ENCODE measurements at regions not wholly inside any gene's neighbourhood (a gene's known extent, or its start where the extent isn't known, plus 50 kb on each side); places are given as distances from the start of the nearest gene placed in this dataset.

- no peak for DNase-seq
- H4K20me1 ChIP-seq (ENCODE audit: insufficient read depth, low read length): no peaks in the 10 kb centered on the region
- H3K36me3 ChIP-seq (replicated peaks in 1 of 2; ENCODE audit: control insufficient read depth in 1 of 2, insufficient read depth in 2 of 2, low read length in 2 of 2): no peaks in the 10 kb centered on the region
- no peak for TF ChIP-seq CTCF (IDR thresholded peaks at IDR 0.05)
- H3K4me2 ChIP-seq (replicated peaks; ENCODE audit: extremely low read depth, low read length, poor library complexity, severe bottlenecking): no peak overlapping the region
- H3K27me3 ChIP-seq (ENCODE audit: control insufficient read depth in 2 of 2, insufficient read depth in 2 of 2, low read length in 2 of 2): no peaks in the 10 kb centered on the region
- no peaks in the 10 kb centered on the region for H3K79me2 ChIP-seq (ENCODE audit: insufficient read depth, low read length)
- no peaks in the 10 kb centered on the region for H3K9me3 ChIP-seq (replicated peaks in 1 of 2; ENCODE audit: control insufficient read depth in 1 of 2, insufficient read depth in 1 of 2, low read length in 2 of 2)
- WGBS (ENCODE audit: insufficient coverage): 100% methylated on average over 2 of the region's 4 CpGs
- Mint-ChIP-seq H3K27ac (no peak overlapping the region), H3K4me1 (peaks cover 37% of the 10 kb centered on the region), H3K36me3 (peaks cover 0 to under 1% of the 10 kb centered on the region in 2 donors), H3K9me3 (peaks cover 0 to 4% (median 0%) of the 10 kb centered on the region in 7 donors), H3K4me3 (no peak overlapping the region), H3K27me3 (ENCODE audit: low read depth in 3 of 3) (peaks cover 2% of the 10 kb centered on the region in 3 donors)
- no peak overlapping the region for H3K4me3 ChIP-seq (replicated peaks in 1 of 3; ENCODE audit: low read depth in 2 of 3, low read length in 3 of 3)
- peaks cover 31 to 43% of the 10 kb centered on the region in 2 donors for H3K4me1 ChIP-seq (ENCODE audit: control insufficient read depth in 1 of 2, insufficient read depth in 2 of 2, low read length in 2 of 2)
- intact Hi-C loops (cut with micrococcal nuclease): no loop called here
- no peak overlapping the region for H3K27ac ChIP-seq (ENCODE audit: low read depth in 1 of 2, low read length in 2 of 2)
- H2AFZ ChIP-seq (ENCODE audit: insufficient read depth, low read depth, low read length, poor library complexity, severe bottlenecking): no peak overlapping the region
- H3K9ac ChIP-seq (ENCODE audit: insufficient read depth, low read length, poor library complexity, severe bottlenecking): no peak overlapping the region
These were observed 236.3 kb upstream of the HABP2 start for GRCh38 chr10:113316506-113316905.

GRCh38 chr10:113317489-113317888 lies 235.4 kb upstream of the HABP2 start:
- Histone ChIP-seq H3K9ac (ENCODE audit: insufficient read depth, low read length, poor library complexity, severe bottlenecking) (no peak overlapping the region), H3K4me1 (ENCODE audit: control insufficient read depth in 1 of 2, insufficient read depth in 2 of 2, low read length in 2 of 2) (peaks cover 41 to 52% of the 10 kb centered on the region in 2 donors), H3K27me3 (ENCODE audit: control insufficient read depth in 2 of 2, insufficient read depth in 2 of 2, low read length in 2 of 2) (no peaks in the 10 kb centered on the region), H4K20me1 (ENCODE audit: insufficient read depth, low read length) (no peaks in the 10 kb centered on the region), H3K9me3 (replicated peaks in 1 of 2; ENCODE audit: control insufficient read depth in 1 of 2, insufficient read depth in 1 of 2, low read length in 2 of 2) (no peaks in the 10 kb centered on the region), H3K79me2 (ENCODE audit: insufficient read depth, low read length) (no peaks in the 10 kb centered on the region), H3K36me3 (replicated peaks in 1 of 2; ENCODE audit: control insufficient read depth in 1 of 2, insufficient read depth in 2 of 2, low read length in 2 of 2) (no peaks in the 10 kb centered on the region), H2AFZ (ENCODE audit: insufficient read depth, low read depth, low read length, poor library complexity, severe bottlenecking) (no peak overlapping the region), H3K4me3 (replicated peaks in 1 of 3; ENCODE audit: low read depth in 2 of 3, low read length in 3 of 3) (no peak overlapping the region), H3K4me2 (replicated peaks; ENCODE audit: extremely low read depth, low read length, poor library complexity, severe bottlenecking) (no peak overlapping the region), H3K27ac (ENCODE audit: low read depth in 1 of 2, low read length in 2 of 2) (no peak overlapping the region)
- TF ChIP-seq CTCF (IDR thresholded peaks at IDR 0.05): no peak
- Mint-ChIP-seq H3K27ac (no peak overlapping the region), H3K27me3 (ENCODE audit: low read depth in 3 of 3) (peaks cover 2% of the 10 kb centered on the region in 3 donors), H3K4me1 (peaks cover 46% of the 10 kb centered on the region), H3K36me3 (peaks cover 0 to 8% of the 10 kb centered on the region in 2 donors), H3K4me3 (no peak overlapping the region), H3K9me3 (peaks cover 0 to 4% (median 0%) of the 10 kb centered on the region in 7 donors)
- intact Hi-C loops (cut with micrococcal nuclease): no loop called here
- 74% methylated on average over 7 of the region's 10 CpGs for WGBS (ENCODE audit: insufficient coverage)
- no peak for DNase-seq

Data from CD14-positive monocyte (primary cell).